ENCODE measurements at regions not wholly inside any gene's neighbourhood (a gene's known extent, or its start where the extent isn't known, plus 50 kb on each side); places are given as distances from the start of the nearest gene placed in this dataset.

- TF ChIP-seq CTCF (conservative IDR thresholded peaks at IDR 0.05; ENCODE audit: low read length): no peak
- TF ChIP-seq EZH2phosphoT487 (IDR thresholded peaks at IDR 0.05; ENCODE audit: borderline replicate concordance): no peak
Measured at GRCh38 chr18:32610176-32610575, 139.5 kb upstream of the GAREM1 start.

Data from Loucy (cell line).